22Rv1 (cell line): ENCODE measurements at regions not wholly inside any gene's neighbourhood (a gene's known extent, or its start where the extent isn't known, plus 50 kb on each side); places are given as distances from the start of the nearest gene placed in this dataset.

ENCODE experiments used
- ZFX ChIP-seq: fragments of 450-650 bp; IDR thresholded peaks from 2 replicates; pipeline ENCODE4 v1.6.1; 2017; ENCODE audit warnings: antibody characterized with exemption, borderline replicate concordance
- TF ChIP-seq, protein P1 (sequence below): fragments of 450-650 bp; IDR thresholded peaks from 2 replicates; pipeline ENCODE4 v1.5.1; 2017; ENCODE audit warnings: mild to moderate bottlenecking

DNA sequence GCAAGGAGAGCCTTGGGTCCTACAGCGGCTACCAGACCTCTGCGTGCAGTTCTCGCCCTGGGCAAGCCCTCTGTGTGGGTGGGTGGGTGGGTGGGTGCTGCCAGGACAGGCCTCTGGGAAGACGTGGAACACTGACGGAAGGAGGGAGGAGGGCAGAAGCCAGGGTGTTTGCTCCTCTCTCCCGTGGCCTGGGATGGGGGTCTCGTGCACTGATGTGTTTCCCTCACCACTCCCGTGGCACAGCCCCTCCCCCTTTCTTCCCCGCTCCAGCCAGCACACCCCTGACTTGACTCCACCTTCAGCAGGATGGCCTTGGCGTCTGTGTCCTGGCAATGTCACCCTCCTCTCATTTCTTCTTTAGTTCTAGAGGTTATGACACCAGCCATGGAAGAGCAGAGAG, 130.0 kb downstream of the CDH26 start:
- TF ChIP-seq, protein P1, sequence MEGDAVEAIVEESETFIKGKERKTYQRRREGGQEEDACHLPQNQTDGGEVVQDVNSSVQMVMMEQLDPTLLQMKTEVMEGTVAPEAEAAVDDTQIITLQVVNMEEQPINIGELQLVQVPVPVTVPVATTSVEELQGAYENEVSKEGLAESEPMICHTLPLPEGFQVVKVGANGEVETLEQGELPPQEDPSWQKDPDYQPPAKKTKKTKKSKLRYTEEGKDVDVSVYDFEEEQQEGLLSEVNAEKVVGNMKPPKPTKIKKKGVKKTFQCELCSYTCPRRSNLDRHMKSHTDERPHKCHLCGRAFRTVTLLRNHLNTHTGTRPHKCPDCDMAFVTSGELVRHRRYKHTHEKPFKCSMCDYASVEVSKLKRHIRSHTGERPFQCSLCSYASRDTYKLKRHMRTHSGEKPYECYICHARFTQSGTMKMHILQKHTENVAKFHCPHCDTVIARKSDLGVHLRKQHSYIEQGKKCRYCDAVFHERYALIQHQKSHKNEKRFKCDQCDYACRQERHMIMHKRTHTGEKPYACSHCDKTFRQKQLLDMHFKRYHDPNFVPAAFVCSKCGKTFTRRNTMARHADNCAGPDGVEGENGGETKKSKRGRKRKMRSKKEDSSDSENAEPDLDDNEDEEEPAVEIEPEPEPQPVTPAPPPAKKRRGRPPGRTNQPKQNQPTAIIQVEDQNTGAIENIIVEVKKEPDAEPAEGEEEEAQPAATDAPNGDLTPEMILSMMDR = no peak
- no peak for TF ChIP-seq ZFX
